Lower leg skin (tissue), 3 donors: ENCODE measurements at regions not wholly inside any gene's neighbourhood (a gene's known extent, or its start where the extent isn't known, plus 50 kb on each side); places are given as distances from the start of the nearest gene placed in this dataset.

Source experiments
- CTCF ChIP-seq, 3 donors: fragments of 450-650 bp; IDR thresholded peaks; one replicate each; pipeline ENCODE4 v1.5.1; 2016; ENCODE audit warnings: antibody characterized with exemption in 3 of 3, mild to moderate bottlenecking in 3 of 3, moderate library complexity in 2 of 3
- POLR2A ChIP-seq, 2 donors: fragments of 450-650 bp; IDR thresholded peaks; one replicate each; pipeline ENCODE4 v1.6.1; 2016 to 2017; ENCODE audit warnings: antibody characterized with exemption in 2 of 2, mild to moderate bottlenecking in 1 of 2, moderate library complexity in 1 of 2

DNA sequence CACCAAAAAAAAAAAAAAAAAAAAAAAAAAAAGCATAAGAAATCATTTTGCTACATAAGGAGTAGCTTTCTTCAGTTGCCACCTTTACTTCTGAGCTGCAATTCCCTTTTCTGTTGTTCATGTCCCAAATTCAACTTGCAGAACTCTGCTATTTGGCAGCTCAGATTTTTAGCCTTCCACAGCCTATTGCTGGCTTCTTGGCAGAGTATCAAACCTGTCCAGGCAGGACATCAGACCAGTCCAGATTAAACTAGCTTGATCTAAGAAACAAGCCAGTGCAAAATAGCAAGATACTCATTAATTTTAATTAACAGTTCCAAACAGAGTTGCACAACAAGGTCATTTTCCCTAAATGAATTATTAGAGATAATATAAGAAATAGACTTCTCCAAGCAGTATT, 123.6 kb upstream of the NR3C2 start:
- TF ChIP-seq CTCF (IDR thresholded peaks at IDR 0.05) (no peak), POLR2A (IDR thresholded peaks at IDR 0.05) (no peak)
